H1 (cell line): ENCODE measurements at regions not wholly inside any gene's neighbourhood (a gene's known extent, or its start where the extent isn't known, plus 50 kb on each side); places are given as distances from the start of the nearest gene placed in this dataset.

Experiments used
- BACH1 ChIP-seq: IDR thresholded peaks from 2 replicates; pipeline ENCODE4 v1.6.1; 2012; ENCODE audit warnings: low read length, improper control_type of control experiment
- CTCF ChIP-seq, 3 experiments: IDR thresholded peaks; 1 replicate in 2 of 3; 2 replicates in 1 of 3; pipeline versions ENCODE4 v1.5.1 to v1.6.1; 2011; ENCODE audit warnings: low read length in 3 of 3, mild to moderate bottlenecking in 3 of 3, inconsistent platforms in 2 of 3, low read depth in 1 of 3, moderate library complexity in 1 of 3; ENCODE audit not compliant: insufficient read depth in 1 of 3; ENCODE audit errors: control extremely low read depth in 1 of 3
- KDM1A ChIP-seq: fragments of 200-600, 300-600 bp; sonication (generic); IDR thresholded peaks from 2 replicates; pipeline ENCODE4 v1.7.1; 2016; ENCODE audit warnings: mild to moderate bottlenecking, low read length, borderline replicate concordance
- POLR2A ChIP-seq, 2 experiments: IDR thresholded peaks; 1 replicate in 1 of 2; 2 replicates in 1 of 2; pipeline ENCODE4 v1.6.1; 2011; ENCODE audit warnings: low read depth in 2 of 2, low read length in 2 of 2, mild to moderate bottlenecking in 2 of 2; ENCODE audit errors: control extremely low read depth in 1 of 2
- SIX5 ChIP-seq: IDR thresholded peaks from 2 replicates; pipeline ENCODE4 v1.6.1; 2011; ENCODE audit warnings: mild to moderate bottlenecking, low read depth, low read length

GRCh38 chr15:27598251-27599009 is 500.7 kb downstream of the OCA2 start:
- no peak for TF ChIP-seq KDM1A
- TF ChIP-seq POLR2A (IDR thresholded peaks at IDR 0.05; ENCODE audit: control extremely low read depth in 1 of 2, low read depth in 2 of 2, low read length in 2 of 2), result no peak
- no peak for TF ChIP-seq CTCF (IDR thresholded peaks at IDR 0.05; ENCODE audit: control extremely low read depth in 1 of 3, insufficient read depth in 1 of 3, low read depth in 1 of 3, low read length in 3 of 3)
- TF ChIP-seq SIX5, result no peak
- TF ChIP-seq BACH1, result no peak
